GM18511 (cell line): ENCODE measurements at regions not wholly inside any gene's neighbourhood (a gene's known extent, or its start where the extent isn't known, plus 50 kb on each side); places are given as distances from the start of the nearest gene placed in this dataset.
"Not testable (repeated sequence)": the region's sequence is repeated elsewhere in the genome, so short reads cannot be mapped to it uniquely, and the experiment has no call there.

Experiments used
- ATAC-seq: cut with Tn5 transposase; IDR thresholded peaks from one replicate; pipeline ENCODE4 v1.9.1; 2021; ENCODE audit warnings: mild to moderate bottlenecking, moderate library complexity; ENCODE audit not compliant: unreplicated experiment

- ATAC-seq: no peak
Measured at GRCh38 chr15:36429707-36430106, 149.7 kb upstream of the CDIN1 start.

GRCh38 chr15:36430280-36430679, 149.1 kb upstream of the CDIN1 start:
- no peak for ATAC-seq

- ATAC-seq: no peak
Measured at GRCh38 chr15:36430726-36431265, 148.6 kb upstream of the CDIN1 start.

GRCh38 chr15:36432161-36432560, 147.3 kb upstream of the CDIN1 start:
- no peak for ATAC-seq

GRCh38 chr15:36434177-36434576, 145.2 kb upstream of the CDIN1 start:
- ATAC-seq: no peak

GRCh38 chr15:36438499-36438898, 140.9 kb upstream of the CDIN1 start:
- no peak for ATAC-seq

GRCh38 chr15:36447373-36447772, 132.1 kb upstream of the CDIN1 start:
- no peak for ATAC-seq

- no peak for ATAC-seq
Measured at GRCh38 chr15:36448418-36448817, 131.0 kb upstream of the CDIN1 start.

- no peak for ATAC-seq
Measured at GRCh38 chr15:36449084-36449661, 130.3 kb upstream of the CDIN1 start.

GRCh38 chr15:36449662-36450145, 129.7 kb upstream of the CDIN1 start:
- ATAC-seq: no peak

- ATAC-seq: not testable (repeated sequence)
Measured at GRCh38 chr15:36454244-36454643, 125.2 kb upstream of the CDIN1 start.

GRCh38 chr15:36458411-36458810, 121.0 kb upstream of the CDIN1 start:
- ATAC-seq: no peak

GRCh38 chr15:36465304-36465703, 114.1 kb upstream of the CDIN1 start:
- no peak for ATAC-seq

GRCh38 chr15:36468746-36469145, 110.7 kb upstream of the CDIN1 start:
- ATAC-seq: no peak

- no peak for ATAC-seq
Measured at GRCh38 chr15:36469311-36469966, 110.0 kb upstream of the CDIN1 start.

GRCh38 chr15:36472672-36473071, 106.8 kb upstream of the CDIN1 start:
- no peak for ATAC-seq

- ATAC-seq: no peak
Measured at GRCh38 chr15:36478561-36478960, 100.9 kb upstream of the CDIN1 start.

GRCh38 chr15:36479200-36479896, 100.1 kb upstream of the CDIN1 start:
- no peak for ATAC-seq

GRCh38 chr15:36481156-36481555, 98.3 kb upstream of the CDIN1 start:
- ATAC-seq: no peak

- no peak for ATAC-seq
Measured at GRCh38 chr15:36483409-36483808, 96.0 kb upstream of the CDIN1 start.

- ATAC-seq: no peak
Measured at GRCh38 chr15:36484038-36484778, 95.2 kb upstream of the CDIN1 start.
